GM12878 (cell line): ENCODE measurements at regions not wholly inside any gene's neighbourhood (a gene's known extent, or its start where the extent isn't known, plus 50 kb on each side); places are given as distances from the start of the nearest gene placed in this dataset.

Experiments used
- BCL3 ChIP-seq: IDR thresholded peaks from 2 replicates; pipeline ENCODE4 v1.6.1; 2011; ENCODE audit warnings: borderline replicate concordance, low read depth, mild to moderate bottlenecking, moderate library complexity, low read length; ENCODE audit not compliant: insufficient read depth, poor library complexity, severe bottlenecking
- BCLAF1 ChIP-seq: fragments of 450-650 bp; IDR thresholded peaks from 2 replicates; pipeline ENCODE4 v1.6.1; 2017; ENCODE audit warnings: antibody characterized with exemption, mild to moderate bottlenecking, moderate library complexity
- CTCF ChIP-seq, 3 experiments: IDR thresholded peaks in 2 of 3; conservative IDR thresholded peaks in 1 of 3; 2 replicates each; pipeline ENCODE4 v1.5.1; 2011; ENCODE audit warnings: low read depth in 3 of 3, low read length in 3 of 3, mild to moderate bottlenecking in 3 of 3, control low read depth in 2 of 3, moderate library complexity in 2 of 3, inconsistent platforms in 1 of 3, mixed read lengths in 1 of 3; ENCODE audit not compliant: control insufficient read depth in 2 of 3, insufficient read depth in 1 of 3; ENCODE audit errors: extremely low read depth in 1 of 3
- EZH2 ChIP-seq: IDR thresholded peaks from 2 replicates; pipeline ENCODE4 v1.6.1; 2012; ENCODE audit warnings: low read depth, mild to moderate bottlenecking, control low read depth, inconsistent platforms, low read length, borderline replicate concordance; ENCODE audit not compliant: control insufficient read depth
- MEF2A ChIP-seq: IDR thresholded peaks from 2 replicates; pipeline ENCODE4 v1.6.1; 2011; ENCODE audit warnings: low read depth, mild to moderate bottlenecking, low read length, moderate library complexity; ENCODE audit not compliant: insufficient read depth
- MEF2B ChIP-seq: fragments of 450-650 bp; IDR thresholded peaks from 2 replicates; pipeline ENCODE4 v1.6.1; 2018; ENCODE audit warnings: mild to moderate bottlenecking, moderate library complexity; ENCODE audit not compliant: partially characterized antibody, poor library complexity, severe bottlenecking
- POLR2A ChIP-seq: IDR thresholded peaks from 2 replicates; pipeline ENCODE4 v1.6.1; 2011; ENCODE audit warnings: low read depth, mild to moderate bottlenecking, low read length
- POLR2AphosphoS2 ChIP-seq: IDR thresholded peaks from 2 replicates; pipeline ENCODE4 v1.6.1; 2011; ENCODE audit warnings: low read depth, mild to moderate bottlenecking, low read length, improper control_type of control experiment, moderate library complexity
- RAD21 ChIP-seq: IDR thresholded peaks from 2 replicates; pipeline ENCODE4 v1.6.1; 2011; ENCODE audit warnings: mild to moderate bottlenecking, low read depth, low read length, moderate library complexity; ENCODE audit not compliant: insufficient read depth
- RFX5 ChIP-seq: IDR thresholded peaks from 2 replicates; pipeline ENCODE4 v1.6.1; 2011; ENCODE audit warnings: low read depth, low read length, improper control_type of control experiment
- YY1 ChIP-seq: IDR thresholded peaks from 2 replicates; pipeline ENCODE4 v1.6.1; 2011; ENCODE audit warnings: low read depth, mild to moderate bottlenecking, low read length

- no peak for TF ChIP-seq MEF2B
- no peak for TF ChIP-seq POLR2AphosphoS2
- TF ChIP-seq POLR2A: no peak
- TF ChIP-seq BCLAF1: no peak
- TF ChIP-seq EZH2: no peak
- no peak for TF ChIP-seq BCL3
- TF ChIP-seq MEF2A: no peak
- no peak for TF ChIP-seq CTCF (IDR thresholded peaks at IDR 0.05 in 2 of 3, conservative IDR thresholded peaks at IDR 0.05 in 1 of 3; ENCODE audit: control insufficient read depth in 2 of 3, extremely low read depth in 1 of 3, insufficient read depth in 1 of 3, low read depth in 3 of 3, low read length in 3 of 3)
- TF ChIP-seq RAD21: no peak
- no peak for TF ChIP-seq RFX5
- no peak for TF ChIP-seq YY1
These were observed 189.6 kb downstream of the ESM1 start for GRCh38 chr5:54795777-54796176.
